ENCODE measurements at regions not wholly inside any gene's neighbourhood (a gene's known extent, or its start where the extent isn't known, plus 50 kb on each side); places are given as distances from the start of the nearest gene placed in this dataset.

DNA sequence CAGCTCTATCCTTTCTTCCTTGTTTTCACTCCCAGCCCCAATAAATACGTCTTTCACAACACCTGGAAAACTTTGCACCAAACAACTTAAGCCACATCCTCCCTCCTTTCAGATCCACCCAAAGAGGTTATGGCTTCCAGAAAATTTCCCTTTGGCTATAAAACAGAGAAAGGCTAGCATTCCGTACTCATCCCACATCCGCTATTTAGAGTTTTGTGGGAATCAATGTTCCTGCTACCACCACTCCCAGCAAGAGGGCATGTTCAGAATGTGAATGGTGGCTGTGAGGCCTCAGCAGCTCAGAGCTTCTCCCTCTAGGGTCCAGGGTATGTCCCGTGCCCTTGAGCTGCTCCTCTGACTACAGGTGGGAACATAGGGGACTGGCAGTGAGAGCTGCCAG lies 214.6 kb downstream of the NCK2 start:
- Histone ChIP-seq H4K5ac (ENCODE audit: low read depth, low read length) (no peak overlapping the region), H3K27ac (ENCODE audit: insufficient read depth, low read length) (no peak overlapping the region), H2AK9ac (replicated peaks; ENCODE audit: low read depth, low read length, poor library complexity) (no peak overlapping the region), H3K36me3 (ENCODE audit: control insufficient read depth, insufficient read depth, low read length) (no peaks in the 10 kb centered on the region), H2BK120ac (ENCODE audit: low read depth, low read length) (no peak overlapping the region), H4K20me1 (ENCODE audit: insufficient read depth, low read length) (no peaks in the 10 kb centered on the region), H4K8ac (ENCODE audit: low read depth in 2 of 2, low read length in 2 of 2) (no peak overlapping the region), H2BK20ac (ENCODE audit: low read depth, low read length) (no peak overlapping the region), H2BK15ac (ENCODE audit: low read depth, low read length) (no peak overlapping the region), H3K79me1 (ENCODE audit: low read depth in 1 of 2, low read length in 2 of 2) (no peaks in the 10 kb centered on the region), H2AK5ac (ENCODE audit: low read depth, low read length) (no peak overlapping the region), H3K23ac (ENCODE audit: low read depth, low read length) (no peak overlapping the region), H3K9me1 (ENCODE audit: insufficient read depth, low read length) (no peaks in the 10 kb centered on the region), H3K27me3 (ENCODE audit: control insufficient read depth, insufficient read depth, low read length) (peaks cover 27% of the 10 kb centered on the region), H2AFZ (replicated peaks; ENCODE audit: low read length, poor library complexity) (no peak overlapping the region), H3K4me3 (ENCODE audit: insufficient read depth, low read depth, low read length) (no peak overlapping the region), H3K56ac (ENCODE audit: extremely low read depth, insufficient read depth, low read length) (no peak overlapping the region), H4K91ac (ENCODE audit: insufficient read depth, low read depth, low read length) (no peak overlapping the region), H3K4me1 (ENCODE audit: control insufficient read depth, insufficient read depth, low read length) (no peaks in the 10 kb centered on the region), H3K4ac (ENCODE audit: low read depth, low read length) (no peak overlapping the region), H3K9ac (ENCODE audit: low read depth, low read length) (no peak overlapping the region), H3K4me2 (ENCODE audit: low read depth, low read length) (no peak overlapping the region), H2BK5ac (ENCODE audit: low read depth, low read length, poor library complexity, severe bottlenecking) (no peak overlapping the region), H3K9me3 (ENCODE audit: control insufficient read depth, insufficient read depth, low read length) (no peaks in the 10 kb centered on the region), H3K18ac (ENCODE audit: low read depth, low read length) (no peak overlapping the region), H3K14ac (replicated peaks; ENCODE audit: low read depth, low read length) (no peak overlapping the region)
- TF ChIP-seq FOS (IDR thresholded peaks at IDR 0.05; ENCODE audit: low read depth, low read length) (no peak), MAZ (IDR thresholded peaks at IDR 0.05; ENCODE audit: borderline replicate concordance, low read depth, low read length) (no peak), BHLHE40 (IDR thresholded peaks at IDR 0.05; ENCODE audit: low read depth, low read length) (no peak), CTCF (conservative IDR thresholded peaks at IDR 0.05; ENCODE audit: low read depth, low read length) (no peak), USF2 (IDR thresholded peaks at IDR 0.05; ENCODE audit: low read depth, low read length) (no peak), SMC3 (IDR thresholded peaks at IDR 0.05; ENCODE audit: low read depth, low read length) (no peak), RCOR1 (IDR thresholded peaks at IDR 0.05; ENCODE audit: insufficient replicate concordance, low read length) (no peak), RAD21 (IDR thresholded peaks at IDR 0.05; ENCODE audit: low read length) (no peak), RFX5 (IDR thresholded peaks at IDR 0.05; ENCODE audit: low read depth, low read length) (no peak)
- no peak for ATAC-seq (ENCODE audit: low read depth)
- dilution Hi-C loops (cut with HindIII; ENCODE audit: low sequenced_read_pairs, unreplicated experiment), result no loop called here
- intact Hi-C loops (cut with micrococcal nuclease), result no loop called here
- ChIA-PET CTCF (interaction anchor here (0.7 kb wide), 1 partner anchor 11 kb away, joined by 3 read pairs; no protein-coding TSS in a partner anchor), POLR2A (ENCODE audit: unreplicated experiment) (no interaction called here)
- WGBS, 2 experiments (ENCODE audit: extremely low coverage in 2 of 2, insufficient read length in 1 of 2), result 100% methylated on average over 1 of the region's 4 CpGs; no CpG with 5 or more reads in 1 of the 2 experiments
- no peak for DNase-seq
- in situ Hi-C loops (cut with MboI; ENCODE audit: low sequenced_read_pairs), result no loop called here
- no TSS peak for BruUV-seq (replicated peaks)
